ENCODE measurements at regions not wholly inside any gene's neighbourhood (a gene's known extent, or its start where the extent isn't known, plus 50 kb on each side); places are given as distances from the start of the nearest gene placed in this dataset.

- TF ChIP-seq, protein P1, sequence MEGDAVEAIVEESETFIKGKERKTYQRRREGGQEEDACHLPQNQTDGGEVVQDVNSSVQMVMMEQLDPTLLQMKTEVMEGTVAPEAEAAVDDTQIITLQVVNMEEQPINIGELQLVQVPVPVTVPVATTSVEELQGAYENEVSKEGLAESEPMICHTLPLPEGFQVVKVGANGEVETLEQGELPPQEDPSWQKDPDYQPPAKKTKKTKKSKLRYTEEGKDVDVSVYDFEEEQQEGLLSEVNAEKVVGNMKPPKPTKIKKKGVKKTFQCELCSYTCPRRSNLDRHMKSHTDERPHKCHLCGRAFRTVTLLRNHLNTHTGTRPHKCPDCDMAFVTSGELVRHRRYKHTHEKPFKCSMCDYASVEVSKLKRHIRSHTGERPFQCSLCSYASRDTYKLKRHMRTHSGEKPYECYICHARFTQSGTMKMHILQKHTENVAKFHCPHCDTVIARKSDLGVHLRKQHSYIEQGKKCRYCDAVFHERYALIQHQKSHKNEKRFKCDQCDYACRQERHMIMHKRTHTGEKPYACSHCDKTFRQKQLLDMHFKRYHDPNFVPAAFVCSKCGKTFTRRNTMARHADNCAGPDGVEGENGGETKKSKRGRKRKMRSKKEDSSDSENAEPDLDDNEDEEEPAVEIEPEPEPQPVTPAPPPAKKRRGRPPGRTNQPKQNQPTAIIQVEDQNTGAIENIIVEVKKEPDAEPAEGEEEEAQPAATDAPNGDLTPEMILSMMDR (conservative IDR thresholded peaks at IDR 0.05; ENCODE audit: low read depth, low read length) = no peak
- no peak for DNase-seq (ENCODE audit: low read depth)
- no peak overlapping the region for H3K4me3 ChIP-seq (ENCODE audit: low read length)
Observed at GRCh38 chr5:89346573-89346972, 463.6 kb upstream of the MEF2C start.

DNA sequence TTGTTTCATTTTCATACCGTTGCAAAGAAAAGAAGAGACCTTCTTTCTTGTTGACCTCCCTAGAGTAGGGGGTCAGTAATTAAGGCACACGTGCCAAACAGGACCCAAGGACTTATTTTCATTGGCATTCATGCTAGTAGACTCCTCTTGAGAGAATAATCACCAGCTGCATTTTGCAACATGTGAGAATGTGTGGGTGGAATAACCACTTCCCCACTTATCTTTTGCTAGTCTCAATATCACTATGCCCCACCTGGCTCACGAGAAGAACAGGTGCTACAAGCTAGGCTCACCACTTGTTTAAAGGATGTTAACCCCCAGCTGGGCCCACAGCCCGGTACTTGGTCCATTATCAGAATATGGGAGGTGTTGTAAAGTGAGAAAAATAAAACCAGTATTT lies 460.7 kb upstream of the MEF2C start:
- TF ChIP-seq, protein P1 (conservative IDR thresholded peaks at IDR 0.05; ENCODE audit: low read depth, low read length) = no peak
- H3K4me3 ChIP-seq (ENCODE audit: low read length) = no peak overlapping the region
- no peak for DNase-seq (ENCODE audit: low read depth)

DNA sequence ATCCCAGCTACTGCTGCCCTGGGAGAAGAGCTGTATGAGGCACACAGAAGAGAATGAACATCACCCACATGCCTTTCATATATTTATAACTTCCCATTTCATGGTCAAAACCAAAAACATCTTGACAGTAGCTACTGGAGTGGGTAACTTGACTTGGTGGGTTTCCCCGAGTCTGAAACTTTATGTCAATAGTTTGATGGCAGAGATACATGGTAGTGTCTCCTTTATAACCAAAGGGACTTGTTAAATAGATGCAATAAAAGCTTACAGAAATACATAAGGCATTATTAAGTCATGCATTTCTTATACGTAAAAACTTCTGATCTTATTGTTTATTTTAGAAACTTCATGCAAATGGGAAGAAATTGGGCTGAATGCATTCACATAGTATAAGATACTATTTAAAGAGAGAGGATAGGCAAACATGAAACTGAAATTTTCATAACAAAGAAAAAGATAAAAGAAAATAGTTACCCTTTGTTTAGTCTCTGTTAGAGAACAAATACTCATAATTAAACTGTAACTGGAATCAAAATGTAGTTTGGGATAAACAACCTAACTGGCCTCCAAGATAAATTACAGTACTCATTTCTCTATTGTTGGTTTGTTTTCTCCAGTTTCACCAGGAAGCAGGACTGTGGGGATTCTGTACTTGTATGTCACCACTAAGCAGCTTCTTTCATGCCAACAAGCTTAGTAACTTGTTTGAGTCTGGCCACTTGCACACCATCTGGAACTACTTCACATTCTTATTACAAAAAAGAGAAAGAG lies 459.3 kb upstream of the MEF2C start:
- TF ChIP-seq, protein P1 (conservative IDR thresholded peaks at IDR 0.05; ENCODE audit: low read depth, low read length) = no peak
- DNase-seq (ENCODE audit: low read depth) = no peak
- no peak overlapping the region for H3K4me3 ChIP-seq (ENCODE audit: low read length)

- H3K4me3 ChIP-seq (ENCODE audit: low read length) = no peak overlapping the region
- TF ChIP-seq, protein P1 (conservative IDR thresholded peaks at IDR 0.05; ENCODE audit: low read depth, low read length) = no peak
- no peak for DNase-seq (ENCODE audit: low read depth)
Observed at GRCh38 chr5:89338935-89339334, 456.0 kb upstream of the MEF2C start.

DNA sequence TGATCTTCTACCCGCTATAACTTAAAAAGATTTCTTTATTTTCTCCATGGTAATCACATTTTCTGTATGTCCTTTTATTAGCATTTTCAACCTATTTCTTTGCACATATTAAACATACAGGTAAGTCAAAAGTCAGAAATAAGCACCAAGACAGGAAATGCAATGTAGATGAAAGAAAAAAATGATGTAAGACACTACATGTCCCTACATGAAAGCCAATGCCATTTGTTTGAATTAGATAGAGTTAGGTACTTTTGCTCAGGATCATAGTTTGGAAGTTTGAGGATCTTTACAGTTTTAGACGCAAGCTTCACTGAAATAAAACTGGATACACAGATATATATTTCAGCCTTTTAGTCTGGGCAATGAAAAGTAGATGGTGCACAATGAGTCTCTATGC lies 453.1 kb upstream of the MEF2C start:
- DNase-seq (ENCODE audit: low read depth) = no peak
- TF ChIP-seq, protein P1 (conservative IDR thresholded peaks at IDR 0.05; ENCODE audit: low read depth, low read length) = no peak
- no peak overlapping the region for H3K4me3 ChIP-seq (ENCODE audit: low read length)

DNA sequence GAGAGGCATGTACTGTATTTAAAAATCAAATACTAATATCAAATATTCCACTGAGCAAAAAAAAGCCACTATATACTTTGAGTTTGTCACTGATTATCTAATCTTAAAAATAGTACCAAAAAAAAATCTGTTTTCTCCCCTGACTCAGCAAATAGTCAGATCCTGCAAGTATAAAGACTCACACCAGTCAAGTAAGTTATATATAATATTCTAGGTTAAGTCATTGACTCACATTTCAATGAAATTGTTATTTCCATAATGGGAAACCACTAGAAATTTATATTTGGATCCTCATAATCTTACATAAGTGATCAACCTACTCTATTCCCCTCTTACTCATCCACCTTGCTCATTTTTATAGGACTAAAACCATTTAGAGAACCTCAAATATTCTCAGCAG lies 447.2 kb upstream of the MEF2C start:
- no peak for DNase-seq (ENCODE audit: low read depth)
- TF ChIP-seq, protein P1 (conservative IDR thresholded peaks at IDR 0.05; ENCODE audit: low read depth, low read length) = no peak
- no peak overlapping the region for H3K4me3 ChIP-seq (ENCODE audit: low read length)

DNA sequence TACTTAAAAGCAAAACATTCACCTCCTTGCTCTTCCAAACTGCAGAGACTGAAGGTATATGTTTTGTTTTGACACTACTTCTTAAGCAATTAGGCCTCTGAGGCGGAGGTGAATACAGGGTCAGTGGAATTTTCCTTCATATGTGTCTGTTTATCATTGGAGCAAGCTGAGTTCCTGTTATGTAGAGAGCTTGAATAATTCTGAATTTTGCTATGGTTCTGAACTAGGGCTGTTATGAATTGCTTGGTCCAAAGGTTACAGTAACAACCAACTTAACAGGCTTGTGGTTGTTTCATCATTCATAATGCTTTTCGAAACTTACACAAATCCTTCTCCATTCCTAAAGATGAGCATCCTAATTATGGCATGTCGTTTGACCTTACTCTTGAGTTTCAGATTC lies 444.6 kb upstream of the MEF2C start:
- TF ChIP-seq, protein P1 (conservative IDR thresholded peaks at IDR 0.05; ENCODE audit: low read depth, low read length) = no peak
- no peak overlapping the region for H3K4me3 ChIP-seq (ENCODE audit: low read length)
- no peak for DNase-seq (ENCODE audit: low read depth)

Measured in retinal pigment epithelial cell (primary cell).